Endothelial cell of umbilical vein (primary cell): ENCODE measurements at regions not wholly inside any gene's neighbourhood (a gene's known extent, or its start where the extent isn't known, plus 50 kb on each side); places are given as distances from the start of the nearest gene placed in this dataset.

Experiments
- BruUV-seq: library from RNA; stranded (reverse); fragments of 400-500 nt; replicated peaks from 2 replicates; lab custom pipeline; 2021; lab: Mats Ljungman, UMichigan
- CTCF ChIA-PET: fragments of 300-600, 350-600 bp; sonication (Branson Sonifier 250); formaldehyde crosslinking; loops from one replicate; lab custom pipeline; 2021; ENCODE audit warnings: antibody characterized with exemption, inconsistent platforms; lab: Charles Lee
- POLR2A ChIA-PET: fragments of 300-600, 350-600 bp; sonication (Branson Sonifier 250); formaldehyde crosslinking; loops from one replicate; lab custom pipeline; 2021; ENCODE audit warnings: antibody characterized with exemption, inconsistent platforms; lab: Charles Lee
- DNase-seq: peaks from one replicate; pipeline ENCODE4 v3.0.0-alpha.2; 2011; ENCODE audit warnings: low read depth, low spot score
- FAIRE-seq: peaks from 2 replicates; lab custom pipeline; 2011; peaks lifted over from hg19 to GRCh38; lab: Jason Lieb, UNC
- H2AFZ ChIP-seq: 2 replicates; pipeline ENCODE4 v1.6.0; 2012; ENCODE audit warnings: low read depth, low read length, control low read depth, inconsistent platforms
- H3K27ac ChIP-seq: 2 replicates; pipeline ENCODE4 v1.5.1; 2011; ENCODE audit warnings: low read depth, mild to moderate bottlenecking, control low read depth, low read length, moderate library complexity; ENCODE audit not compliant: insufficient read depth
- H3K27me3 ChIP-seq, 2 experiments: 2 replicates each; pipeline versions ENCODE4 v1.6.0 to v1.6.1; 2011; ENCODE audit warnings: low read length in 2 of 2, mixed read lengths in 1 of 2; ENCODE audit not compliant: control insufficient read depth in 2 of 2, insufficient read depth in 2 of 2
- H3K36me3 ChIP-seq, 2 experiments: 2 replicates in 1 of 2; 3 replicates in 1 of 2; pipeline ENCODE4 v1.5.1; 2011; ENCODE audit warnings: low read length in 2 of 2, mild to moderate bottlenecking in 1 of 2, moderate library complexity in 1 of 2; ENCODE audit not compliant: control insufficient read depth in 2 of 2, insufficient read depth in 2 of 2; ENCODE audit errors: extremely low read depth in 1 of 2
- H3K4me1 ChIP-seq: 3 replicates; pipeline ENCODE4 v1.5.1; 2011; ENCODE audit warnings: mild to moderate bottlenecking, low read length; ENCODE audit not compliant: control insufficient read depth, insufficient read depth; ENCODE audit errors: extremely low read depth
- H3K4me2 ChIP-seq: 2 replicates; pipeline ENCODE4 v1.6.1; 2011; ENCODE audit warnings: low read length, control low read depth, mixed read lengths; ENCODE audit not compliant: insufficient read depth
- H3K4me3 ChIP-seq, 3 experiments: fragments of 200-600 bp in 1 of 3; sonication (generic), shearing (Covaris generic) in 1 of 3; replicated peaks in 1 of 3; 2 replicates each; pipeline ENCODE4 v1.5.1; 2011 to 2016; ENCODE audit warnings: control low read depth in 3 of 3, low read length in 3 of 3, mild to moderate bottlenecking in 2 of 3, inconsistent platforms in 1 of 3, low read depth in 1 of 3, moderate library complexity in 1 of 3; ENCODE audit not compliant: insufficient read depth in 1 of 3
- H3K79me2 ChIP-seq: 2 replicates; pipeline ENCODE4 v1.6.0; 2012; ENCODE audit warnings: low read length, inconsistent platforms; ENCODE audit not compliant: control insufficient read depth, insufficient read depth
- H3K9ac ChIP-seq: replicated peaks from 2 replicates; pipeline ENCODE3; 2011; ENCODE audit warnings: low read length, control low read depth; ENCODE audit not compliant: insufficient read depth; ENCODE audit errors: extremely low read depth
- H3K9me1 ChIP-seq: replicated peaks from 3 replicates; pipeline ENCODE4 v1.6.0; 2011; ENCODE audit warnings: mild to moderate bottlenecking, low read length; ENCODE audit not compliant: control insufficient read depth, insufficient read depth; ENCODE audit errors: extremely low read depth
- H3K9me3 ChIP-seq: replicated peaks from 2 replicates; pipeline ENCODE4 v1.5.1; 2012; ENCODE audit warnings: low read length, inconsistent platforms; ENCODE audit not compliant: control insufficient read depth, insufficient read depth
- H4K20me1 ChIP-seq: replicated peaks from 2 replicates; pipeline ENCODE3; 2011; ENCODE audit warnings: mild to moderate bottlenecking, low read length; ENCODE audit not compliant: control insufficient read depth, insufficient read depth; ENCODE audit errors: extremely low read depth
- EZH2 ChIP-seq: IDR thresholded peaks from 2 replicates; pipeline ENCODE4 v1.6.1; 2012; ENCODE audit warnings: borderline replicate concordance, low read depth, mild to moderate bottlenecking, moderate library complexity, low read length, inconsistent platforms; ENCODE audit not compliant: severe bottlenecking
- FOS ChIP-seq: IDR thresholded peaks from 2 replicates; pipeline ENCODE4 v1.6.1; 2011; ENCODE audit warnings: mild to moderate bottlenecking, low read length, moderate library complexity, borderline replicate concordance; ENCODE audit not compliant: insufficient read depth
- GATA2 ChIP-seq: IDR thresholded peaks from 2 replicates; pipeline ENCODE4 v1.7.0; 2011; ENCODE audit warnings: low read depth, mild to moderate bottlenecking, moderate library complexity, mixed read lengths, low read length; ENCODE audit not compliant: insufficient read length, insufficient read depth
- JUN ChIP-seq: IDR thresholded peaks from 2 replicates; pipeline ENCODE4 v1.6.1; 2011; ENCODE audit warnings: borderline replicate concordance, low read depth; ENCODE audit not compliant: insufficient read length, insufficient read depth
- MYC ChIP-seq: IDR thresholded peaks from one replicate; pipeline ENCODE4 v1.6.1; 2011; ENCODE audit warnings: mild to moderate bottlenecking, low read depth, low read length
- POLR2A ChIP-seq: IDR thresholded peaks from 2 replicates; pipeline ENCODE4 v1.6.1; 2012; ENCODE audit warnings: low read depth, mild to moderate bottlenecking, control low read depth, low read length
- POLR2AphosphoS5 ChIP-seq: IDR thresholded peaks from 2 replicates; pipeline ENCODE4 v1.6.1; 2012; ENCODE audit warnings: low read depth, mild to moderate bottlenecking, control low read depth, low read length, moderate library complexity; ENCODE audit not compliant: insufficient read depth
- dilution Hi-C: fragments of 300-500 bp; cut with MboI; formaldehyde crosslinking; loops from one replicate; pipeline ENCODE4 v1.15.0; 2019; ENCODE audit warnings: low sequenced_read_pairs; ENCODE audit not compliant: extremely low pct_ligation_motif_present
- intact Hi-C: fragments of 100-400 bp; cut with micrococcal nuclease; formaldehyde crosslinking; loops from one replicate; pipeline ENCODE4 v1.10.0; 2022
- TF ChIP-seq, protein P1 (sequence below), 2 donors: IDR thresholded peaks; 1 replicate in 1 of 2; 2 replicates in 1 of 2; pipeline ENCODE4 v1.5.1; 2011; ENCODE audit warnings: low read length in 2 of 2, mild to moderate bottlenecking in 2 of 2, moderate library complexity in 2 of 2, control low read depth in 1 of 2, inconsistent platforms in 1 of 2, low read depth in 1 of 2; ENCODE audit not compliant: insufficient read depth in 1 of 2; ENCODE audit errors: extremely low read depth in 1 of 2
- TF ChIP-seq, protein P2 (sequence below): IDR thresholded peaks from 2 replicates; pipeline ENCODE4 v1.6.1; 2011; ENCODE audit not compliant: insufficient read depth, insufficient read length

DNA sequence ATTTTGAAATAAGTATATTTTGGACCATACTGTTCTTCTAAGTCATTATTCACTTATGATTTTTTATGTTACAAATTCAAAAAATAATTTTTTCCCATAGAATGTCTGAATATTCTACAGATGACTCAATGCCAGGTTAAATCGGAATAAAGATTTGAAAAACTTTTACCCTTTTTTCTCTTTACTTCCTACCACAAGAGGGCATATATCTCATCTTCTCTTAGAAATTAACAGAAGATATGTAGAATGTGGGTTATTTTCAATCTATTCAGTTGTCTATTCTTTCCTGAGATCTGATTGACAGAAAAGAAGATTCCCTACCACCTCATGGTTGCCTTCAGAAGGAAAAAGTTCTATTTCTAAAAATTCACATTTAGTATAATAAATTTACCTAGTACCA, 53.0 kb upstream of the KITLG start:
- no peaks in the 10 kb centered on the region for H3K27me3 ChIP-seq
- DNase-seq (peak; percentile 8), FAIRE-seq (no peak)
- peaks cover 3% of the 10 kb centered on the region for H3K4me1 ChIP-seq
- intact Hi-C loops (loop anchor here (1.0 to 10.0 kb wide), 3 partner anchors 360 to 891 kb away; partner anchors contain the start of genes GALNT4 and POC1B), dilution Hi-C loops (no loop called here)
- ChIA-PET CTCF (interaction anchor here (0.8 to 2.0 kb wide), 4 partner anchors 53 to 360 kb away, joined by 3 to 33 read pairs (median 4); partner anchors contain the start of gene KITLG), POLR2A (interaction anchor here (0.8 kb wide), 1 partner anchor 53 kb away, joined by 3 read pairs; the partner anchor contains the start of gene KITLG)
- no peaks in the 10 kb centered on the region for H3K79me2 ChIP-seq
- TF ChIP-seq FOS (no peak), JUN (no peak)
- TF ChIP-seq, protein P1, sequence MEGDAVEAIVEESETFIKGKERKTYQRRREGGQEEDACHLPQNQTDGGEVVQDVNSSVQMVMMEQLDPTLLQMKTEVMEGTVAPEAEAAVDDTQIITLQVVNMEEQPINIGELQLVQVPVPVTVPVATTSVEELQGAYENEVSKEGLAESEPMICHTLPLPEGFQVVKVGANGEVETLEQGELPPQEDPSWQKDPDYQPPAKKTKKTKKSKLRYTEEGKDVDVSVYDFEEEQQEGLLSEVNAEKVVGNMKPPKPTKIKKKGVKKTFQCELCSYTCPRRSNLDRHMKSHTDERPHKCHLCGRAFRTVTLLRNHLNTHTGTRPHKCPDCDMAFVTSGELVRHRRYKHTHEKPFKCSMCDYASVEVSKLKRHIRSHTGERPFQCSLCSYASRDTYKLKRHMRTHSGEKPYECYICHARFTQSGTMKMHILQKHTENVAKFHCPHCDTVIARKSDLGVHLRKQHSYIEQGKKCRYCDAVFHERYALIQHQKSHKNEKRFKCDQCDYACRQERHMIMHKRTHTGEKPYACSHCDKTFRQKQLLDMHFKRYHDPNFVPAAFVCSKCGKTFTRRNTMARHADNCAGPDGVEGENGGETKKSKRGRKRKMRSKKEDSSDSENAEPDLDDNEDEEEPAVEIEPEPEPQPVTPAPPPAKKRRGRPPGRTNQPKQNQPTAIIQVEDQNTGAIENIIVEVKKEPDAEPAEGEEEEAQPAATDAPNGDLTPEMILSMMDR (IDR thresholded peaks at IDR 0.05; ENCODE audit: extremely low read depth in 1 of 2, insufficient read depth in 1 of 2, low read depth in 1 of 2, low read length in 2 of 2) = no peak
- no peaks in the 10 kb centered on the region for H3K9me1 ChIP-seq
- H3K9ac ChIP-seq = no peak overlapping the region
- no peak overlapping the region for H3K27ac ChIP-seq
- no peak overlapping the region for H3K4me2 ChIP-seq
- H3K36me3 ChIP-seq = no peaks in the 10 kb centered on the region
- H3K9me3 ChIP-seq = no peaks in the 10 kb centered on the region
- H2AFZ ChIP-seq = no peak overlapping the region
- H4K20me1 ChIP-seq = no peaks in the 10 kb centered on the region
- no peak overlapping the region for H3K4me3 ChIP-seq
- BruUV-seq = no TSS peak

DNA sequence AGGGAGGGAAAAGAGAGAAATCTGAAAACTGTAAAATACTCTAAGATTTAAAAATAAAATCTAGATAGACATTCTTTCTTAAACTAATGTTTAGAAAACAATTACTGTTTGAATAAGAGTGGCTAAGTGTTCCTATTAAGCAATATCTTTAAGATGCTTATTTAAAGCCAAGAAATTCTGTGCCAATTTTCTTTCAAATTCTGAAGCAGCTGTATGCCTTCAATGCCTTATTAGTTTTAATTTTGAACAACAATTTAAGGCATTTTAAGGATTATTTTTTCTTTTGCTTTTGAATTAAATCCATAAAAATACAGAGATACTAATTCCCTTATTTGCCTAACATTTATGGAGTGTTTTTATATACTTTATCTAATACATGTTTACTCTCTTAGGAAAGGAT, 50.3 kb upstream of the KITLG start:
- no peak overlapping the region for H2AFZ ChIP-seq
- H3K4me3 ChIP-seq = no peak overlapping the region
- no peaks in the 10 kb centered on the region for H4K20me1 ChIP-seq
- no peaks in the 10 kb centered on the region for H3K36me3 ChIP-seq
- H3K4me1 ChIP-seq = no peaks in the 10 kb centered on the region
- no peak overlapping the region for H3K9ac ChIP-seq
- CTCF ChIA-PET = no interaction called here
- H3K27me3 ChIP-seq = no peaks in the 10 kb centered on the region
- H3K79me2 ChIP-seq = no peaks in the 10 kb centered on the region
- dilution Hi-C loops (no loop called here), intact Hi-C loops (loop anchor here (10.0 kb wide), 1 partner anchor 894 kb away; the partner anchor contains the start of genes GALNT4 and POC1B)
- H3K9me1 ChIP-seq = no peaks in the 10 kb centered on the region
- POLR2A ChIA-PET = no interaction called here
- H3K9me3 ChIP-seq = no peaks in the 10 kb centered on the region
- no peak overlapping the region for H3K4me2 ChIP-seq
- DNase-seq (no peak), FAIRE-seq (no peak)
- H3K27ac ChIP-seq = no peak overlapping the region
- TF ChIP-seq EZH2 (no peak), JUN (no peak), GATA2 (no peak), MYC (no peak), POLR2A (no peak), POLR2AphosphoS5 (no peak)
- TF ChIP-seq, protein P2, sequence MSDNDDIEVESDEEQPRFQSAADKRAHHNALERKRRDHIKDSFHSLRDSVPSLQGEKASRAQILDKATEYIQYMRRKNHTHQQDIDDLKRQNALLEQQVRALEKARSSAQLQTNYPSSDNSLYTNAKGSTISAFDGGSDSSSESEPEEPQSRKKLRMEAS = no peak
- BruUV-seq = no TSS peak
